ENCODE measurements at regions not wholly inside any gene's neighbourhood (a gene's known extent, or its start where the extent isn't known, plus 50 kb on each side); places are given as distances from the start of the nearest gene placed in this dataset.

GRCh38 chr1:8239306-8240023 lies 78.4 kb upstream of the SLC45A1 start:
- peak in 2 of 3 donors; percentile 12 to 20 for TF ChIP-seq POLR2AphosphoS5 (IDR thresholded peaks at IDR 0.05)
- TF ChIP-seq POLR2A (IDR thresholded peaks at IDR 0.05): no peak
- no peak for TF ChIP-seq CTCF (IDR thresholded peaks at IDR 0.05 in 8 of 11, conservative IDR thresholded peaks at IDR 0.05 in 3 of 11)

Measured in spleen (tissue), 7 donors.